22Rv1 (cell line): ENCODE measurements at regions not wholly inside any gene's neighbourhood (a gene's known extent, or its start where the extent isn't known, plus 50 kb on each side); places are given as distances from the start of the nearest gene placed in this dataset.

Experiments
- H3K27ac ChIP-seq: fragments of 450-650 bp; 2 replicates; pipeline ENCODE4 v1.5.1; 2017
- ZFX ChIP-seq: fragments of 450-650 bp; IDR thresholded peaks from 2 replicates; pipeline ENCODE4 v1.6.1; 2017; ENCODE audit warnings: antibody characterized with exemption, borderline replicate concordance
- TF ChIP-seq, protein P1 (sequence below): fragments of 450-650 bp; IDR thresholded peaks from 2 replicates; pipeline ENCODE4 v1.5.1; 2017; ENCODE audit warnings: mild to moderate bottlenecking

DNA sequence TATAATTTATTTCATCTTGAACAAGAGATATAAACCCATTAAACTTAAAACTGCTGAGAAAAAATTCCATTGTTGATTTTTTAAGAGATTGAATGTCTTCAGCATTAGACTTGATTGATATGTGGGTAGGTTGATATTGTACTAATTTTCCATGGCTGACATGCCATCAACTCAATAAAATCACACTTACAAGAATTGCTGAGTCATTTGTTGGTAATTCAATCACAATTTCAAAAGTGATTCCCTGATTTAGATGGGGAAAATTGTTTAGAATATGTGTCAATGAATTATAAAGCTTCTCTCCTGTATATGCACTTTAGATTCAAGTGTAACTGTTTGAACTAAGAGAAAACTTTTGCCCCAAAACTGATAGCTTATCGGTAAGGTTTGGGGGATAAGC lies 223.5 kb upstream of the NCAM2 start:
- TF ChIP-seq ZFX, result no peak
- TF ChIP-seq, protein P1, sequence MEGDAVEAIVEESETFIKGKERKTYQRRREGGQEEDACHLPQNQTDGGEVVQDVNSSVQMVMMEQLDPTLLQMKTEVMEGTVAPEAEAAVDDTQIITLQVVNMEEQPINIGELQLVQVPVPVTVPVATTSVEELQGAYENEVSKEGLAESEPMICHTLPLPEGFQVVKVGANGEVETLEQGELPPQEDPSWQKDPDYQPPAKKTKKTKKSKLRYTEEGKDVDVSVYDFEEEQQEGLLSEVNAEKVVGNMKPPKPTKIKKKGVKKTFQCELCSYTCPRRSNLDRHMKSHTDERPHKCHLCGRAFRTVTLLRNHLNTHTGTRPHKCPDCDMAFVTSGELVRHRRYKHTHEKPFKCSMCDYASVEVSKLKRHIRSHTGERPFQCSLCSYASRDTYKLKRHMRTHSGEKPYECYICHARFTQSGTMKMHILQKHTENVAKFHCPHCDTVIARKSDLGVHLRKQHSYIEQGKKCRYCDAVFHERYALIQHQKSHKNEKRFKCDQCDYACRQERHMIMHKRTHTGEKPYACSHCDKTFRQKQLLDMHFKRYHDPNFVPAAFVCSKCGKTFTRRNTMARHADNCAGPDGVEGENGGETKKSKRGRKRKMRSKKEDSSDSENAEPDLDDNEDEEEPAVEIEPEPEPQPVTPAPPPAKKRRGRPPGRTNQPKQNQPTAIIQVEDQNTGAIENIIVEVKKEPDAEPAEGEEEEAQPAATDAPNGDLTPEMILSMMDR, result no peak
- H3K27ac ChIP-seq, result no peak overlapping the region

DNA sequence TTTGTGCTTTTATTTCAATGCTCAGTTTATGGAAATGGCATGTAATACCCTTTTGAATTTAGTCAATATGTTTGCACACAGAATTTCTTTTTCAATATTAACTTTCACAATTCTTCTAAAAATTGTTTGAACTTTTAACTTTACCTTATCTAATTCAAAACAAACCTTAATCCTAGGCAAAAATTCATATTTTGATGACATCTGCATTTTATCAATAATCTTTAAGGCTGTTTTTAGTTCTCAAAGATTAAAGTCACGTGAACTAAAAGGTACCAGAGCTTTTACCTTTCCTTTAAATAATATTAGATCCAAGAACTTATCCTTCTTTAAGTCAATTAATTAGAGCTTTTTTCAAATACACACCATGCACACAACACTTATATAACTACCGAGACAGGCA lies 218.9 kb upstream of the NCAM2 start:
- TF ChIP-seq, protein P1, result no peak
- no peak for TF ChIP-seq ZFX
- H3K27ac ChIP-seq, result no peak overlapping the region

DNA sequence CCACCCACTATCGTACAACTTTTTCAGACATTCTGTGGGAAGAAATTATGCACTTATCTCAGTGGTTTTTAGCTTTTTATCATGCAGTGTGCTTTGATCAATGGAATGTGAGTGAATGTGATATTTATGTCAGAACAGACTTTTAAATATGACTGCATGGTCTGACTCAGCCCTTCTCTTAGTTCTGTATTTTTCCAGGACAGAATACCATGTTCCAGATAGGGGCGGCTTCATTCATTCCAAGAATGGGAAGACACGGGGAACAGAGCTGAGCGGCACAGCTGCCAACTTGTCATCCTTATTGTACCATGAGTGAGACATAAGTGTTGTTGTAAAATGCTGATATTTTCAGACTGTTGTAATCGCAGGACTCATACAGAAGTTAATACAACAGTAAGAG lies 214.6 kb upstream of the NCAM2 start:
- no peak for TF ChIP-seq ZFX
- TF ChIP-seq, protein P1, result no peak
- H3K27ac ChIP-seq, result no peak overlapping the region

DNA sequence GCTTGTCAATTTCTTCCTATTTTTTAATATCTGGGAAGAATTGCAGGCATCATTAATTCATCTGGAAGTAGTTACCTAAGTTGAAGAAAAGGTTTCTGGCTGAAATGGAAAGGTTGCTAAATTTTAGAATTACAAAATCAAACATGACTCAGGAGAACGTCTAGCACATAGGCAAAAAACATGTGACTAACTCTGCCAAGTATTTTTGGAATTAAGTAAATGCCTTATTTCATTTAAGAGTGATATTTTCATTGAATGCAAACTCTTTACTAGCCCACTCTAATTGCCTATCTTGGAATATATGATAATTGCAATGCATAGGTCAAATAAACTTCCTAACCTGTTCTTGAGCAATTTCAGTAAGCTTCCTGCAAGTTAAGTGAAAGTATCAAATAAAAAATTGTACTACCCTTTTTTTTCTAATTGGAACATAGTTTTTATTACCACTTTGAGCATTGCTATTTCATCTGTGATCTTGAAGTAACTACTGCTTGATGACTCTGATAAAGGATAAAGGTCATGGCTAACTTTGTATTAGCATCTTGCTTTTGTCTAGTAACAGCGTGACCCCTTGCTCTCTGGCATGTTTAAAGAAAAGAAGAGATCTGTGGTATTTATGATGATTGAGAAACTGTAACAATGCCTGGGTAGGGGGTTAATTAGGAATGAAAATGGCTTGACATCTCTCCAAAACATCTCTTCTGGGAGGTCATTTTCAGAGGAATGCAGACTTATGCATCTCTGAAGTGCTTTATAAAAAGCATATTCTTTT lies 208.3 kb upstream of the NCAM2 start:
- H3K27ac ChIP-seq, result no peak overlapping the region
- TF ChIP-seq, protein P1, result no peak
- TF ChIP-seq ZFX, result no peak

GRCh38 chr21:20800106-20800505 lies 198.1 kb upstream of the NCAM2 start:
- no peak for TF ChIP-seq ZFX
- TF ChIP-seq, protein P1, result no peak
- no peak overlapping the region for H3K27ac ChIP-seq

DNA sequence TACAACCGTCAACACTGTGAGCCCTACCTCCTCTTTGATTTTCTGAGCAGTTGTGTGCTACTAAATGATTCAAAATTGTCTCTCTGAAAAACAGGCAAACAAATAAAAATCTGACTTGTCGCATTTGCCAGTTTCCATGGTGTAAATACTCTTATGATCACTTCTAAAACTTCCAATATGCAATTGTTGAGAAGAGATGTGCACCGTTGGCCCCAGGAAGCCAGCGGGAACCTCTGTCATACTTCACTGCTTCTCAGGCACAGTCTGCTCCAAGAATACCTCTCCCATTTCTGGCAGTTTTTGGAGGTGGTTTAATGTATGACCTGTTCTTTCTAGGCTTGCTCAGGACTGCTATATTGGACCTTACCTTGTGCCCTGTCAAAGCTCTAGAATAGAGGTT lies 196.0 kb upstream of the NCAM2 start:
- no peak overlapping the region for H3K27ac ChIP-seq
- TF ChIP-seq, protein P1, result no peak
- no peak for TF ChIP-seq ZFX

GRCh38 chr21:20802631-20803260 lies 195.5 kb upstream of the NCAM2 start:
- TF ChIP-seq, protein P1, result no peak
- no peak for TF ChIP-seq ZFX
- H3K27ac ChIP-seq, result no peak overlapping the region
